Keratinocyte (primary cell): ENCODE measurements at regions not wholly inside any gene's neighbourhood (a gene's known extent, or its start where the extent isn't known, plus 50 kb on each side); places are given as distances from the start of the nearest gene placed in this dataset.

ENCODE experiments used
- DNase-seq: peaks from one replicate; pipeline ENCODE4 v3.0.0-alpha.2; 2011; ENCODE audit warnings: low read depth, missing footprints, low spot score
- FAIRE-seq: peaks from 2 replicates; lab custom pipeline; 2011; peaks lifted over from hg19 to GRCh38; lab: Jason Lieb, UNC
- H2AFZ ChIP-seq: 2 replicates; pipeline ENCODE4 v1.6.0; 2012; ENCODE audit warnings: low read length, control low read depth, inconsistent platforms; ENCODE audit not compliant: control insufficient read depth
- H3K27ac ChIP-seq: 2 replicates; pipeline ENCODE4 v1.5.1; 2011; ENCODE audit warnings: low read length; ENCODE audit not compliant: control insufficient read depth, insufficient read depth
- H3K27me3 ChIP-seq: 3 replicates; pipeline ENCODE4 v1.6.0; 2011; ENCODE audit warnings: low read length; ENCODE audit not compliant: control insufficient read depth, insufficient read depth; ENCODE audit errors: extremely low read depth
- H3K36me3 ChIP-seq, 2 experiments: 2 replicates in 1 of 2; 3 replicates in 1 of 2; pipeline ENCODE4 v1.5.1; 2011; ENCODE audit warnings: low read length in 2 of 2, mild to moderate bottlenecking in 1 of 2; ENCODE audit not compliant: control insufficient read depth in 2 of 2, insufficient read depth in 2 of 2; ENCODE audit errors: extremely low read depth in 1 of 2
- H3K4me1 ChIP-seq: 3 replicates; pipeline ENCODE4 v1.5.1; 2011; ENCODE audit warnings: low read length; ENCODE audit not compliant: control insufficient read depth, insufficient read depth; ENCODE audit errors: extremely low read depth
- H3K4me2 ChIP-seq: 3 replicates; pipeline ENCODE4 v1.6.0; 2011; ENCODE audit warnings: low read depth, low read length; ENCODE audit not compliant: control insufficient read depth, insufficient read depth; ENCODE audit errors: extremely low read depth
- H3K4me3 ChIP-seq, 3 experiments: fragments of 200-600 bp in 1 of 3; sonication (generic) in 1 of 3; 2 replicates in 2 of 3; 3 replicates in 1 of 3; pipeline ENCODE4 v1.5.1; 2011 to 2016; ENCODE audit warnings: low read length in 3 of 3, mild to moderate bottlenecking in 3 of 3, control low read depth in 2 of 3, inconsistent platforms in 1 of 3, low read depth in 1 of 3, mixed read lengths in 1 of 3, mixed run types in 1 of 3, moderate library complexity in 1 of 3; ENCODE audit not compliant: control insufficient read depth in 2 of 3, insufficient read depth in 2 of 3; ENCODE audit errors: extremely low read depth in 1 of 3
- H3K79me2 ChIP-seq: 2 replicates; pipeline ENCODE4 v1.6.0; 2012; ENCODE audit warnings: low read length; ENCODE audit not compliant: control insufficient read depth, insufficient read depth
- H3K9ac ChIP-seq: 3 replicates; pipeline ENCODE4 v1.6.0; 2011; ENCODE audit warnings: low read length; ENCODE audit not compliant: control insufficient read depth, insufficient read depth; ENCODE audit errors: extremely low read depth
- H3K9me1 ChIP-seq: 3 replicates; pipeline ENCODE4 v1.6.0; 2011; ENCODE audit warnings: low read length; ENCODE audit not compliant: control insufficient read depth, insufficient read depth; ENCODE audit errors: extremely low read depth
- H3K9me3 ChIP-seq: 2 replicates; pipeline ENCODE4 v1.5.1; 2012; ENCODE audit warnings: low read depth, low read length; ENCODE audit not compliant: control insufficient read depth
- H4K20me1 ChIP-seq: 3 replicates; pipeline ENCODE4 v1.6.0; 2011; ENCODE audit warnings: low read length; ENCODE audit not compliant: control insufficient read depth, insufficient read depth; ENCODE audit errors: extremely low read depth
- EZH2 ChIP-seq: IDR thresholded peaks from one replicate; pipeline ENCODE4 v1.6.1; 2012; ENCODE audit warnings: inconsistent platforms, mild to moderate bottlenecking, low read length, moderate library complexity
- dilution Hi-C: fragments of 300-500 bp; cut with MboI; formaldehyde crosslinking; loops from one replicate; pipeline ENCODE4 v1.7.0; 2020; ENCODE audit warnings: low sequenced_read_pairs; ENCODE audit not compliant: extremely low pct_ligation_motif_present
- TF ChIP-seq, protein P1 (sequence below), 3 experiments: IDR thresholded peaks in 1 of 3; conservative IDR thresholded peaks in 1 of 3; optimal IDR thresholded peaks in 1 of 3; 2 replicates in 2 of 3; 3 replicates in 1 of 3; pipeline versions ENCODE3 to v1.5.1; 2011; ENCODE audit warnings: low read length in 3 of 3, mild to moderate bottlenecking in 3 of 3, moderate library complexity in 2 of 3, control low read depth in 1 of 3, inconsistent platforms in 1 of 3; ENCODE audit not compliant: insufficient read depth in 2 of 3; ENCODE audit errors: extremely low read depth in 1 of 3

GRCh38 chr3:66851894-66852613 lies 146.1 kb upstream of the KBTBD8 start:
- Histone ChIP-seq H4K20me1 (no peaks in the 10 kb centered on the region), H3K4me2 (no peak overlapping the region), H3K4me1 (no peaks in the 10 kb centered on the region), H3K9me3 (no peaks in the 10 kb centered on the region), H3K27me3 (no peaks in the 10 kb centered on the region), H3K9ac (no peak overlapping the region), H3K79me2 (no peaks in the 10 kb centered on the region), H3K36me3 (no peaks in the 10 kb centered on the region), H3K9me1 (no peaks in the 10 kb centered on the region), H3K27ac (no peak overlapping the region), H2AFZ (no peak overlapping the region), H3K4me3 (no peak overlapping the region)
- dilution Hi-C loops, result no loop called here
- DNase-seq (no peak), FAIRE-seq (no peak)
- TF ChIP-seq, protein P1, sequence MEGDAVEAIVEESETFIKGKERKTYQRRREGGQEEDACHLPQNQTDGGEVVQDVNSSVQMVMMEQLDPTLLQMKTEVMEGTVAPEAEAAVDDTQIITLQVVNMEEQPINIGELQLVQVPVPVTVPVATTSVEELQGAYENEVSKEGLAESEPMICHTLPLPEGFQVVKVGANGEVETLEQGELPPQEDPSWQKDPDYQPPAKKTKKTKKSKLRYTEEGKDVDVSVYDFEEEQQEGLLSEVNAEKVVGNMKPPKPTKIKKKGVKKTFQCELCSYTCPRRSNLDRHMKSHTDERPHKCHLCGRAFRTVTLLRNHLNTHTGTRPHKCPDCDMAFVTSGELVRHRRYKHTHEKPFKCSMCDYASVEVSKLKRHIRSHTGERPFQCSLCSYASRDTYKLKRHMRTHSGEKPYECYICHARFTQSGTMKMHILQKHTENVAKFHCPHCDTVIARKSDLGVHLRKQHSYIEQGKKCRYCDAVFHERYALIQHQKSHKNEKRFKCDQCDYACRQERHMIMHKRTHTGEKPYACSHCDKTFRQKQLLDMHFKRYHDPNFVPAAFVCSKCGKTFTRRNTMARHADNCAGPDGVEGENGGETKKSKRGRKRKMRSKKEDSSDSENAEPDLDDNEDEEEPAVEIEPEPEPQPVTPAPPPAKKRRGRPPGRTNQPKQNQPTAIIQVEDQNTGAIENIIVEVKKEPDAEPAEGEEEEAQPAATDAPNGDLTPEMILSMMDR (optimal IDR thresholded peaks at IDR 0.05 in 1 of 3, IDR thresholded peaks at IDR 0.05 in 1 of 3, conservative IDR thresholded peaks at IDR 0.05 in 1 of 3; ENCODE audit: extremely low read depth in 1 of 3, insufficient read depth in 2 of 3, low read length in 3 of 3), result no peak
- TF ChIP-seq EZH2, result no peak

GRCh38 chr3:66854601-66855151 lies 143.4 kb upstream of the KBTBD8 start:
- no peaks in the 10 kb centered on the region for H3K9me3 ChIP-seq
- H3K27ac ChIP-seq, result no peak overlapping the region
- H3K9ac ChIP-seq, result no peak overlapping the region
- H3K27me3 ChIP-seq, result no peaks in the 10 kb centered on the region
- DNase-seq (no peak), FAIRE-seq (no peak)
- dilution Hi-C loops, result no loop called here
- H3K4me2 ChIP-seq, result no peak overlapping the region
- TF ChIP-seq EZH2, result no peak
- TF ChIP-seq, protein P1 (optimal IDR thresholded peaks at IDR 0.05 in 1 of 3, IDR thresholded peaks at IDR 0.05 in 1 of 3, conservative IDR thresholded peaks at IDR 0.05 in 1 of 3; ENCODE audit: extremely low read depth in 1 of 3, insufficient read depth in 2 of 3, low read length in 3 of 3), result no peak
- H3K36me3 ChIP-seq, result no peaks in the 10 kb centered on the region
- H2AFZ ChIP-seq, result no peak overlapping the region
- H4K20me1 ChIP-seq, result no peaks in the 10 kb centered on the region
- no peaks in the 10 kb centered on the region for H3K79me2 ChIP-seq
- H3K4me1 ChIP-seq, result no peaks in the 10 kb centered on the region
- no peaks in the 10 kb centered on the region for H3K9me1 ChIP-seq
- no peak overlapping the region for H3K4me3 ChIP-seq
